ENCODE measurements at regions not wholly inside any gene's neighbourhood (a gene's known extent, or its start where the extent isn't known, plus 50 kb on each side); places are given as distances from the start of the nearest gene placed in this dataset.

DNA sequence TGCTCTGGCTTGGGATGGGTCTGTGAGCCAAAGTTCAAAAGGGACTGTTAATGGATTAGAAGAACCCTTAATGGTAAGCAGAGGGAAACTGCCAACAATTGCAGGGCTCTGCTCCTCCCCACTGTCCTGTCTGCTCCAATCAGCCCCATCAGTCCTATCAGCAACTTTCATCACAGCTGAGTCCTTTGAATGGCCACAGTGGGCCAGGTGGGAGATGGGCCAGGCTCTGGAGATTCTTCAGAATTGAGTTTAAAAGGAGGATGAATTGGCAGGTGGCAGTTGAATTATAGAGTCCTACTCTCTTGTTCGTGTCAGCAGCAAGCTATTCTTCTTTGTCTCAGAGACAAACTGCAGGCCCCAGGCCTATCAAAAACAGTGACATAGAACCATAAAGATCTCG, 573.9 kb downstream of the EPHA4 start:
- no peaks in the 10 kb centered on the region for H3K36me3 ChIP-seq (replicated peaks in 1 of 2; ENCODE audit: control insufficient read depth in 1 of 2, insufficient read depth in 2 of 2, low read length in 2 of 2)
- H3K9ac ChIP-seq (ENCODE audit: insufficient read depth, low read depth, low read length): no peak overlapping the region
- 0% methylated on average over 2 of the region's 2 CpGs for WGBS (ENCODE audit: low lambda C conversion rate)
- no peak overlapping the region for H3K4me2 ChIP-seq (ENCODE audit: low read depth, low read length)
- H3K27me3 ChIP-seq (ENCODE audit: control insufficient read depth in 1 of 2, insufficient read depth in 2 of 2, low read length in 2 of 2): no peaks in the 10 kb centered on the region
- BruUV-seq (replicated peaks): no TSS peak
- H4K20me1 ChIP-seq (ENCODE audit: insufficient read depth, low read length): no peaks in the 10 kb centered on the region
- no peaks in the 10 kb centered on the region for H3K4me1 ChIP-seq (ENCODE audit: insufficient read depth, low read length)
- CTCF ChIA-PET (ENCODE audit: low intra/inter-chr PET ratio, low total read pairs): no interaction called here
- H3K4me3 ChIP-seq (replicated peaks in 1 of 3; ENCODE audit: insufficient read depth in 1 of 3, low read depth in 2 of 3, low read length in 3 of 3): no peak overlapping the region
- no peak for TF ChIP-seq ZNF225 (CRISPR knock-in tag; IDR thresholded peaks at IDR 0.05)
- TF ChIP-seq FOXC1 (CRISPR knock-in tag; IDR thresholded peaks at IDR 0.05; ENCODE audit: borderline replicate concordance): no peak
- TF ChIP-seq ZNF710 (CRISPR knock-in tag; IDR thresholded peaks at IDR 0.05; ENCODE audit: borderline replicate concordance): no peak
- no peak for TF ChIP-seq ZNF549 (CRISPR knock-in tag; IDR thresholded peaks at IDR 0.05)
- TF ChIP-seq CREB1 (IDR thresholded peaks at IDR 0.05): no peak
- TF ChIP-seq CREB1 (CRISPR knock-in tag; IDR thresholded peaks at IDR 0.05): no peak
- no peak for TF ChIP-seq CREBL2 (CRISPR knock-in tag; IDR thresholded peaks at IDR 0.05; ENCODE audit: borderline replicate concordance)
- no peak for TF ChIP-seq ZNF709 (CRISPR knock-in tag; IDR thresholded peaks at IDR 0.05)
- no peak for TF ChIP-seq EEA1 (CRISPR knock-in tag; IDR thresholded peaks at IDR 0.05; ENCODE audit: borderline replicate concordance)
- TF ChIP-seq PLRG1 (conservative IDR thresholded peaks at IDR 0.05): no peak
- no peak for TF ChIP-seq ZNF691 (CRISPR knock-in tag; IDR thresholded peaks at IDR 0.05; ENCODE audit: borderline replicate concordance, low read depth)
- TF ChIP-seq NFE2L1 (CRISPR knock-in tag; IDR thresholded peaks at IDR 0.05; ENCODE audit: borderline replicate concordance): no peak
- no peak for TF ChIP-seq JUND (CRISPR knock-in tag; IDR thresholded peaks at IDR 0.05)
- no peak for TF ChIP-seq MIER2 (CRISPR knock-in tag; IDR thresholded peaks at IDR 0.05)
- DNase-seq (ENCODE audit: low spot score): no peak
- no peaks in the 10 kb centered on the region for H3K79me2 ChIP-seq (ENCODE audit: insufficient read depth, low read length)
- no peak overlapping the region for H2AFZ ChIP-seq (ENCODE audit: low read length)
- in situ Hi-C loops (cut with HindIII; ENCODE audit: extremely low pct_ligation_motif_present, low pct_unique_long_range_greater_than_20kb): no loop called here
- FAIRE-seq: no peak
- no peak overlapping the region for H3K27ac ChIP-seq (ENCODE audit: extremely low read length, insufficient read depth, low read length)
- intact Hi-C loops (cut with micrococcal nuclease; ENCODE audit: unreplicated experiment): no loop called here
- POLR2A ChIA-PET: no interaction called here
- ATAC-seq: no peak
- no peaks in the 10 kb centered on the region for H3K9me3 ChIP-seq (ENCODE audit: low read length)
